T follicular helper cell (primary cell): ENCODE measurements at regions not wholly inside any gene's neighbourhood (a gene's known extent, or its start where the extent isn't known, plus 50 kb on each side); places are given as distances from the start of the nearest gene placed in this dataset.
"Not testable (repeated sequence)": the region's sequence is repeated elsewhere in the genome, so short reads cannot be mapped to it uniquely, and the experiment has no call there.

Experiments
- DNase-seq: peaks from one replicate; pipeline ENCODE4 v3.0.0-alpha.2; 2020; ENCODE audit warnings: low read depth

DNA sequence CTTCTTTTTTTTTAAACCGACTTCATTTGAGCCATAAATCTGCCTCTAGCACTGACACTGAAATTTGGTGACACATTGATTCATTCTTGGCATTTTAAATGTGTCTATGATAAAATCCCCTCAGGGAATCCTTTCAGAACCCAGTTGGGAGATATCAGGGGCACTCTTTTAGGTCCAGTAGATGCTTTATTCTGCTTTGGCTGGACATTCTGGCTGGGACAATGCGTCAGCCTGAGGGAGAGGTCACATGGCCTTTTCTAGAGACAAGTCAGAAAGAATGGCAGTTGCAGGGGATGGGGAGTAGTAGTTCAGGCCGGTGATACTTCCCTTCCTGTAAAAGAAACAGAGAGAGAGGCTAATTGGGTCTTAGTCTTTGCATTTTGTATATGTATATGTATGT lies 63.1 kb downstream of the TRIM43 start:
- DNase-seq: not testable (repeated sequence)

DNA sequence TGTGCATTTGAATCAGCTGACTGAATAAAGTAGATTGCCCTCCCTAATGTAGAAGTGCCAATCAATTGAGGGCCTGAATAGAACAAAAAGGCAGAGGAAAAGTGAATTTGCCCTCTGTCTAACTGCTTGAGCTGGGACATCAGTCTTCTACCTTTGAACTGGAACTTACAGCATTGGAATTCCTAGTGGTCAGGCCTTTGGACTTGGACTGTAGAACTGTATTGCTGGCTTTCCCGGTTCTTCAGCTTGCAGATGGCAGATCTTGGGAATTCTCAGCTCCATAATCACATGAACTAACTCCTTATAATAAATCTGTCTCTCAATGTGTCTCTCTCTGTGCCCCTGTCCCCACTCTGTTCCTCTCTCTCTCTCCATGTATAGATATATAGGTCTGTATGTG lies 64.8 kb downstream of the TRIM43 start:
- DNase-seq: not testable (repeated sequence)

DNA sequence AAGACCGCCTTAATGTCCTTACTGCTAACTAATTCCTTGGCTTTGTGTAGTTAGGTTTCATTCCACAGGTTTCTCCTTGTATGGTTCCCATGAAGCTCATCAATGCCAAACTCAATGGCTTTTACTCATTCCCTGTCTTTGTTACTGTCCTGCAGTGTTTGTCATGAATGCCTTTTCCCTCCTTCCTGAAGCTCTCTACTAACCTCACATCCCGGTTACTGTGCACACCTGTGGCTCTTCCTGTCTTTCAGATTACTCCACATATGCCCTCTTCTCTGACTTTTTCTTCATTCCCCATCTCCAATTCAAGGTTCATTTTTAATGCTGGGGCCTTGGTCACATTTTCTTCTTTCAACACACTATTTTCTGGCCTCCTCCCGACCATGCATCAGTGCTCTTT lies 66.1 kb downstream of the TRIM43 start:
- not testable (repeated sequence) for DNase-seq

DNA sequence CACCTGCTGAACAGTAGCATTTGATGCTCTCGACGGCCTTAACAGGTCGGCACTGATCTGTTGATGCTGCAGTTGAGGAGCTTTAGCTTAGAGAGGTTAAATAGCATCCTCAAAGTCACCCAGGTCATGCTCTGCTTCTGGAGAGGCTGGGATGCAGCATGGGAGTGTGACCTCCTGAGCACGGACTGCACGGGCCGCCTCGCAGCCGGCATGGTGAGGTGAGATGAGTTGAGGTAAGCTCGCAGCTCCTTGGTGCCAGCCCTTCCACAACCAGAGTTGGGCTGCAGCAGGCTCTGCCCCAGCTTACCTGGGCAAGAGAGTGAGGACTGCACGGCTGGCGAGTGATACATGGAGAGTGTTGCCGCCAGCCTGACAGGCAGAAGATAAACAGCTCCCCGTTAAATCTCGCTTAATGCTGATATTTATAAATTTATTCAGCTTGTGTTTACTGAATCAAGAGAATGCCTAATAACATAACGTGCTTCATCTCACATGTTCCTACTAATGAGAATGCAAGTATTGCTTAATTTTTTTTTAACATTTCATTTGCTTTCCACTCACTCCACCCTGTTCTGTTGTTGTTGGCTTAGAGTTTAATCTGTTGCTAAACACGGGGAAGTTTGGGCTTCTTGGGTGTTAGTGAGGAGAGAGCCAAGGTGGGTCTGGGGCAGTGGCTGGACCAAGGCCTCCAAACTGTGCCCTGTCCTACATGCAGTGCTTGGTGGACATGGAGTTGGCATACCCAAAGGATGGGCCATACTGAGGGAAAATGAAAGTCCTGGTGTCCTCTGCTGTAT lies 69.2 kb downstream of the TRIM43 start:
- not testable (repeated sequence) for DNase-seq

DNA sequence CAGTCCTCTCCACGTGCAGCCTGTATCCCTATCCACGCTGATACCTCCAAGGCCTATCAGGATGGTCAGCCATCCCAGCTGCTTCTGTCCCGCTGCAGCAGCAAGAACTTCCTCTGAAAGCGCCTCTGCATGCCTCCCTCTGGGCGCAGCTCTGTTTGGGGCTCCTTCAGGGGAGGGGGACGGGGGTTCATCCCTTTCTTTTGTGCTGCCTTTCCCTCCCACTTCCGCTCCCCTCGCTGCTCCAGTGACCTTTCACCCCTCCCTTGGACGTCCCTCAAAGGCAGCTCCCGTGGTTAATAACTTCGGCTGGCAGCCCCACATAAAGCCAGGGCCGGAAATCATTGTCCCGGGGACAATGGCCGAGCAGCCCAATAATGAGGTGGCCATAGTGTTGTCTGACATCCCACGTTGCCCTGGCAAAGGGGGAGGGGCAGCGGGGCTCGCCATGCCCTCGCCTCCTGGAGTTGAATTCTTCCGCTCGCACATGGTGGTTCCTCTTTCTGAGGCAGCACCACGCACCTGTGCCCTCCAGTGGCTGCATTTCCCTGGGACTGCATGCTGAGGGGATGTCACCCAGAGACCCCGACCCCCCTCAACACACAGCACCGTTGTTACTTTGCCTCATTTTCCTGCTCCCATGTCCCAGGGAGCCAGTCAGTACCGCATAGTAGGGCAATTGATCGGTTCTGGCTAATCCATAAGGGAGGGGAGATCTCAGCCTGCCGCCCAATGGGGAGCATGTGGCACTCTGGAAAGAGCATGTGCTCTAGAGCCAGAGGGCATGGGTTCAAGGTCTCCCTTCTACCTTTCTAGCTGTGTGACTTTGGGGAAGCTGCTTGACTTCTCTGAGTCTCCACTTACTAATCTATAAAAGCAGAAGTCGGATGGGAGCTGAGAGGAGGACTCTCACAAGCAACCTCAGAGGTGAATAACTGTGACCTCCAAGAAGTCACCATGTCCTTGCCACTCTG lies 72.0 kb downstream of the TRIM43 start:
- not testable (repeated sequence) for DNase-seq

DNA sequence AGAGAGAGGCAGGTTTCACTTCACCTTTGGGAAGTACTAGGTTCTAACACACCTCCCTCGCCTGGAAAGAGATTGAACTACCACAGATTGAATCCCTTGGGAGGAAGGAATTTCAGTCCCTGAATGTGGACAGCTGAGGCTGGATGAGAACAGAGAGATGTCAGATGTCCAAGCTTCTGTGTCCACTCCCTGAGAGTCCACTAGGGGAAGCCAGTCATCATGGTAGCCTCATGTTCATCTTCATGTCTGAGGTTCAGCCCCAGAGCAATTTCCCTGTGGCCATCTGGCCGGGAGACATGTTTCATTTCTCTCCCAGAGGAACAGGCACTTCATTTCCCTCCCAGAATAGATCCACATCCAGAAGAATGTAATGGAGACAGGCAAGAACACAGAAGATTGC lies 74.8 kb downstream of the TRIM43 start:
- DNase-seq: not testable (repeated sequence)

DNA sequence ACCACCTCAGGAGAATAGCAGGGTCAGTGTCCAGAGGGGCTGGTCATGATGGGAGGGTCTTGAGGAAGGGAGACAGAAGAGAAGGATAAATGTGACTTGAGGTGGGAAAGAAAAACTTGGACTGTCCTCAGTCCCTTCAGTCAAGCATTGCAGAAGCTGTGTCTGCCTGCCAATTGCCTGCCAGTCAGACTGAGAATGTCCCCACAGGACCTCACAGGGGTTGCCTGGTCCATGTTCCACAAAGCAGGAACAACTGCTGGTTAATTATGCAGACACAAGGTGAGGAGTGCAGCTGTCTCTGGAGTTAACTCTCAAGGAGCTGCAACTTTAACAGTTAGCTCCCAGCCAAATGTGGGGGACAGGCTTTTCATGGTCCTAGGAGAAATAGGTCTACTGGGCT lies 75.7 kb downstream of the TRIM43 start:
- DNase-seq: no peak

DNA sequence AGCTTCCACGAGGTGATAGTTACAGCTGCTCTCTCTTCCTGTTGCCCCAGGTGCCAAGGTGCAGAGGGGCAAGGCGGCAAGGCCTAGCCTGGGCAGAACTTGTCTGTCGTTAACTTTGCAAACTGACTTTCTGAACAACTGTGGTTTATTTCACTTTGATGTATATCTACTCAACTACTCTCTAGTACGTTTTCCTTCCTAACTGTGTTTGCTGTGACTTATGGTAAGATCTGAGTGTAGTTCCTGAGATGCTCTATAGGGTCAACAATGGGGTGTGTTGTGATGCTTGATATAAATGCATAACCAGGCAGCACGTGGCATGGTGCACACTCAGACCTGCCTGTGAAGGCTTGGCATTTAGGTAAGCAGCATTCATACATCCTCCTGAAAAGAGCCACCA lies 77.1 kb downstream of the TRIM43 start:
- DNase-seq: not testable (repeated sequence)

DNA sequence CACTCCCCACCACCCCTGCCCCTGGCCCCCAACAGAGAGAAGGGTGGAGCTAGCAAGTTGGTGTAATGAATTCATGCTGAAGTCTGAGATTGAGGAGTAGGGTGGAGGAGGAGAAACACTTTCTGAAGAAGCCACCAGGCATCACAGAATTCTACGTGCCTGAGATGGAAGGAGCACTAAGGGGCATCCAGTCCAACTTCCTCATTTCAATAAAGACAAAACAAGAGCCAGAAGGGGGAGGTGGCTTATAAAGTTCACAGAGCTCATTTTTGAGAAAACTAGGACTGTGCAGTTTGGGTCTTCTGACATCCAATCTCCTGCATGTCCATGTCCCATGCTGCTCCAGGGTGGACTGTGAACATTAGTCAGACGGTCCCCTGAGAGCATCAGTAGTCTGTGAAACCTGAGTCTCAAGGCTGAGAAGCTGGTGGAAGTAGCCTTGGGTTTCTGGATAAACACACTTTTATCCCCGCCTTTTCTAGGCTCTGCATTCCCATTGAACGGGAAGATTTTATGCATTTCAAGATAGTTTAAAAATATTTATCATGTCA lies 77.7 kb downstream of the TRIM43 start:
- no peak for DNase-seq

DNA sequence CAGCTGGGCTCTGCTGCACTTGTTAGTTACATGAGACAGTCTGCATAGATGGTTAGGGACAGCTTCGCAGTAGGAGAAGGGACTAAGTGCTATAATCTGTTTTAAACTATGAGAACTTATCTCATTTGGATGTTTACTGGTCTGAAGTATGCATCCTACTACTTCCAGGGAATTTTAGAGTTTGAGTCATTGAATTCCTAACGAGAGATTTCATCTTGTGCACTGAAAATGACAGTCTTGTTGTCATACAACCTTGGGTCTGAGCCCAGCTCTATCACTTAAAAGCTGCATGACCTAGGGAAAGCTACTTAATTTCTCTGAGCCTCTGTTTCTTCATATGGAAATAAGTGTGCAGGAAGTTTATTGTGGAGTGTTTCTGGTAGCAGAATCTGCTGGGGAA lies 78.4 kb downstream of the TRIM43 start:
- no peak for DNase-seq

DNA sequence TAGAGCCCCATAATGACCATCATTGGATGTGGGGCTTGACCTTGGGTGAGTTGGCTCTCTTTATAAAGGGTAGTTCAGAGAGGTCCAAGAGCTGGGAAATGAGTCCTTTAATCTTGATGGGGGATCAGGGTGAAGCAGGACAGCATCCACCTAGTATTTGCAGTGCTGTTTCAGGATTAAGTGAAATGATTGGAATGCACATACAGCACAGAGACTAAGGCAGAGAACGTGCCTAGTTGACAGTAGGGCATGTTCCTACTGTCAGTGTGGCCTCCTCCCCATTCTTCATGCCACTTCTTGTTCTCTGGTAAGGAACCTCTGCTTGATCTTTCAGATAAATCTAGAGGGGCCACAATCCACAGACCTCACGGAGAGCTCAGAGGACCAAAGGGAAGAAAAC lies 78.9 kb downstream of the TRIM43 start:
- no peak for DNase-seq

DNA sequence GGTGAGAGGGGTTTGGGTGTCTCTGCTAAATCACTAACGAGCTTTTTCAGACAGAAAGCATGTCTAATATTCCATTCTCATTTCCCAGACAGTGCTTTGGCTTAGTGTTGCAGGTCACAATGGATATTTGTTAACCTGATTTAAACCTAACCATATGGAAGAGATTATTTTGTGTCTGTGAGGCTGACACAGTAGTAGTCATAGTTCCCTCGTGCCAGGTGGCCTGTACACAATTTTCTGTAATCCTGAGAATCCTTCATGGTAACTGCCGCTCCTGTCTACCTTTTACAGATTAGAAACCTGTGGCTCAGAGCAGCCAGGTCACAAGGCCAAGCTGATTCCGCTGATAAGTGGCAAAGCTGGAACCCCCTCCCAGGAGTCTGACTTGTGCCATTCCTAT lies 79.4 kb downstream of the TRIM43 start:
- not testable (repeated sequence) for DNase-seq

DNA sequence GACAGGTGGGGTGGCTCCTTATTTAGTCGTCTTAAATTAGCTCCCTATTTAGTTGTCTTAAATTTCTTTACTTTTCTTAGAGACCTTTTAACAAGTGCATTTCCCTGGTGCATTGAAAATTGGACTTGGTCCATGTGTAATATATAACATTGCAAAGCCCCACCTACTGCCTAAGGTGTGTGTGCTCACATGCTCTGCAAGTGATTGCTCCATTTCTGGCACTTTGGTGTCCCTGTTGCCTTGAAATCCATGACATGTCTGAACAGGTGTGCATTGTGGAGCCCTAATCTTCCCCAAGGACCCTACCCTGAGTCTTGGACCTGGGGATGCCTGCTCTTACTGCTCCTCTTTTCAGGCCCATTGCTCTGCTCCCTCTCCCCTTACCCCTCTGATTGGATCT lies 80.2 kb downstream of the TRIM43 start:
- not testable (repeated sequence) for DNase-seq

DNA sequence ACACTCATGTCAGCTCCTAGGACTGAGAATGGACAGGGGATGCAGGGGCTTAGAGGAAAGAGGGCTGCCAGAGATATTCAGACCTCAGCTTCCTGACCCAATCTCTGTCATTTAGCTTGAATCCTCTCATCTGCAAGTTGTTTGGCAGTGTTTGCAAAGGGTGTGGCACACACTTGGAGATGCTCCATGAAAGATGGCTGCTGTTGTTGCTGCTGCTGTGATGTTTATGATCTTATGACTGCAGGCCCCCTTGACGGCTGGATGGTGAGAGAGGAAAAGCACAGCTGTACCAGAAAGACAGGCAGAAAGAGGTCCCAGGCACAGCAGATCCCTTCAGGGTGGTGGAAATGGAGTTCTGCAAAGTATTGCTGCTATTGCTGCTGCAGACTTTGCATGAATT lies 80.7 kb downstream of the TRIM43 start:
- not testable (repeated sequence) for DNase-seq

DNA sequence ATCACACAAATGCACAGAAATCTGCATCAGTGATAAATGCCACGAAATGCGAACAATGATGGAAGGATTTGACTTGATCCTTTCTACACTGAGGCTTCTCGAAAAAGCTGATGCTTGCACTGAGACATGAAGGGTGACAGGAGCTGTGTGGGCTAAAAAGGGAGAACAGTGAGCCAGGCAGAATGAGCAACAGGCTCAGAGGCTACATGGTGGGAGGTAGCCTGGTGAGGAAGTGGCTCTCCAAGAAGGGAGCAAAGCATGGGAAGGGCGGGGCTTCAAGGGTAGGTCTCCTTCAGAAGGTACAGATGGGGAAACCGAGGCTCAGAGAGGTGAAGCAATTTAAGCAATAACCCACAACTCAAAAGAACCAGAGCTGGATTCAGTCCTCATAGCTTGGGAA lies 82.4 kb downstream of the TRIM43 start:
- no peak for DNase-seq

DNA sequence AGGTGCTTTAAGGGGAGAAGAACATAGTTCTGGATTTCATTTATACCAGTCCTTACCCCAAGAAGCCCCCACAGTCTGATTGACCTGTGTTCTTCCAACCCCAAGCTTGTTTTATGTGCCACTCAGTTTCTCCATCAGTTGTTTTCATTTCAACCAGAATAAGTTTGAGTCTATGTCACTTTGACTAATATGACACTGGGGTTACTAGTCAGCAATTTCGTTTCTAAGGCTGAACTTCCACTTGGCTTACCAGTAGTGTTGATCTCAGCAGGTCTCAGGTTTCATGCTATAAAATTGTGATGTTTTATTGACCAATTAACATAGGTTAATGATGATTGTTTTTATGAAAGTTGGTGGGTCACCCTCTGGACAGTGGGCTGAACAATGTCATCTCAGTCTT lies 84.8 kb downstream of the TRIM43 start:
- DNase-seq: not testable (repeated sequence)

DNA sequence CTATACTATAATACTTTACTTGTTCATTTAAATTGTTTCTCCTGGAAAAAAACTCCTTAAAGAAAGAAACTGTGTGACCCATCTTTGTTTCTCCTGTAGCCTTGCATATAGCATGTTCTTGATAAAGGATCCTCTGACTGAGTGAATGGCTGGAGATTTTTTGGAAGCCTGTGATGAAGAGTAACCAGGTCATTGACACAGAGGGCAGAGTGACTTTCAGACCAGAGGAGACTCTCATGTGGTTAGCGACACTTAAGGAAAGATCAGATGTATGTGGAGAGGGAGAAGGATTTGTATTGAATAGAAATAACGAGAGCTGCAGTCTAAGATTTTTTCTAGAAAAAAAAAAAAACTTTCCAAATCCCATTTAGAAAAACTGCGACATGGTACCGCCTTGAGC lies 85.5 kb downstream of the TRIM43 start:
- no peak for DNase-seq

DNA sequence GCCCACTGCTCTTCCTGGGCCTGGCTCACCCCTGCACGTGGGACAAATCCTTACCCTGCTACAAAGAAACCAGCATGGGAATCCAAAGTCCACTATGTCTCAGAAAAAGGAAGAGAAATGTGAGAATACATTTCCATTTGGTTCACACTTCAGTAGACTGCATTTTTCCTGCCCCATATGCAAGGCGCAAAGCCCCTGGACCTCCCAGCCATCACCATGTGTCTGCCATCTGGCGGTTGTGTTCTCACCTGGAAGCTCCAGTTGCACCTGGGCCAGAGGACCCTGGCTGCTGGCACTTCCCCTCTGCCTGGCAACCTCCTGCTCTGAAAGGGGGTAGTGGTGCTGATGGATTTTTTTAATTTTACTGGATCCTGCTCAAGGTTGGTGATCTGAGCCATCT lies 86.0 kb downstream of the TRIM43 start:
- DNase-seq: not testable (repeated sequence)

DNA sequence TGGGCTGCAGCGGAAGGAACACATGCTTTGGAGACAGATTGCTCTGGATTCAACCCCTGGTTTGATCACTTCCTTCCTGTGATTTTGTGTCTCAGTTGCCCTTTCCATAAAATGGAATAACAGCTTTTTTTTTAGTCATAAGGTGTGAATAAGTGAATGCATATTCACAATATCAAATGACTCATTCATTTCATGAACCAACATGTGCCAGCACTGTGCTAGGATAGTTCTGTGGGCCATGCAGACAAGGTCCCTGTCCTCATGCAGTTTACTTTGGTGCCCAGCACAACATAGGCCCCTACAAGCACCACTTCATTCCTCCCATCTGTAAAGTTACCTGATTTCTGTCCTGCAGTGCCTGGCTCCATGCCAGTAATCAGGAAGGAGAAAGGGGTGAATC lies 89.4 kb downstream of the TRIM43 start:
- not testable (repeated sequence) for DNase-seq

DNA sequence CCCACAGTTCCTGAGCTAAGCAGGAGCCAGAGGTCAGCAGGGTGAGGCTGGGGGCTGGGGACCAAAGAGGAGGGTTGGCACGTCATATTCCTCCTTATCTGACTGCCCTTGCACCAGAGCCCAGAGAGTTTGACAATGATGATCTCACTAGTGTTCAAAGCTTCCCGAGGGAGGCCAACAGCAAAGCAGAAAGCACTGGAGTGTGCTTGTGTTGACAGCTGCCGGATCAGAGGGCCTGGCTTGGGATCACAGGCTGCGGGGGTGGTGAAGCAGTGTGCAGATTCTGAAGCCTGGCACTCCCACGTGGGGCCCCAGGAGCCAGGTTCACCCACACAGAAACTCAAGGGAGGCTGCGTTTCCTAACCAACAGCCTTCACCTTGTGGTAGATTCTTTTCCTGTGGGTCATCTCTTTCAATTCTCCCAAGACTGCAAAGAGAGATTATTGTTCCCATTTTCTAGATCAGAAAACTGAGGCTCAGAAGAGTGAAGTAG lies 89.8 kb downstream of the TRIM43 start:
- DNase-seq: not testable (repeated sequence)

DNA sequence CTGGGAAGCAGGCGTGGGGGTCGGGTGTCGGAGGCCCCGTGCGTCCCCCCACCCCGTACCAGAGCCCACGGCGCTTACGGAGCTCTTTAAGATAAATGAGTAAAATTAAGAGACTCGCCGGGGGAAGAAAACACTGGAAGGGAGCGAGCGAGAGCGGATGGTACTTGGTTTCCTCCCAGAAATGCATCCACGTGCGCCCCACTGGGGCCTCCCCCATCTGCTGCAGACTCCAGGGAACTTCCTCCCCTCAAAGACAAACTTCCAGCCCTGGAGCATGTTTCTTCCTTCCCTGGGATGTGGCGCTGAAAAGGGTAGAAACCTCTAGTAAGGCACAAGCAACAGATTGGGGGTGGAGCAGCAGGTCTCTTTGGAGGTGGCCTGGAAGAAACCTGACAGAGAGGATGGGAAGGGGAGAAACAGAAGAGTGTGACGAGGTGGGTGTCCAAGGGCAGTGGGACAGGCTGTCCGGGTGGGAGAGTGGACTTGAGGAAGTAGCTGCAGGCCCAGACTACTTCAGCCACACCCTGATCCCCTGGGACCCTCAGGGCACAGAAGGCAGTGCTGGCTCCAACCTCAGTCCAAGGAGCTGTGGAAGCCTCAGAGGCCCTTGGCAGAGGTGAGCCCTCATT lies 91.2 kb downstream of the TRIM43 start:
- DNase-seq: not testable (repeated sequence)

DNA sequence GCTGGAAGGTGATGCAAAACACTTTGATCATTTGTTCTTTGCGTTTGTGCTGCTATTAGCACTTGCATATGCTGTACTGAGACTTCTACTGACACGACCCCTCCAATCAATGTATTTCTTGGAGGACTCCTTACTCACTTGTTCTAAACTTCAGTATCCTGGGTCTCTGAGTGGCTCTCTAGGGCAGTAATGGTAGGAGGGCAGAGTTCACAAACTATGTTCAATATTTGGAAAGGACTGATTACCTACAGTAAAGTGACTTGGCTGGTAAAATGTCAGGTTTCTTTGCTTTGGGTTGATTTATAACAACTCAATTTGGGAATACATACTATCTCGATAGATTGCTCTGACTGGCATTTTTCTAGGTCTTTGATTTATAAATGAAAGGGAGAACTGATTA lies 93.7 kb downstream of the TRIM43 start:
- DNase-seq: no peak
